H9 (cell line): ENCODE measurements at regions not wholly inside any gene's neighbourhood (a gene's known extent, or its start where the extent isn't known, plus 50 kb on each side); places are given as distances from the start of the nearest gene placed in this dataset.

Experiments used
- DNase-seq: peaks from one replicate; pipeline ENCODE4 v3.0.0-alpha.2; 2017
- H2AFZ ChIP-seq: one replicate; pipeline ENCODE4 v1.6.1; 2013; ENCODE audit warnings: mild to moderate bottlenecking, low read length, control low read depth, moderate library complexity
- H2AK5ac ChIP-seq: 2 replicates; pipeline ENCODE4 v1.6.1; 2013; ENCODE audit warnings: low read length, control low read depth, mixed read lengths; ENCODE audit not compliant: insufficient read length
- H2BK120ac ChIP-seq: one replicate; pipeline ENCODE4 v1.6.1; 2013; ENCODE audit warnings: low read depth, mild to moderate bottlenecking, low read length, control low read depth, inconsistent platforms; ENCODE audit not compliant: poor library complexity, severe bottlenecking
- H2BK12ac ChIP-seq: 2 replicates; pipeline ENCODE4 v1.6.1; 2013; ENCODE audit warnings: low read length, control low read depth, mixed read lengths, low read depth; ENCODE audit not compliant: insufficient read length
- H2BK15ac ChIP-seq: 2 replicates; pipeline ENCODE4 v1.6.1; 2013; ENCODE audit warnings: low read depth, low read length, control low read depth
- H2BK20ac ChIP-seq: one replicate; pipeline ENCODE4 v1.6.1; 2013; ENCODE audit warnings: low read depth, mild to moderate bottlenecking, low read length, control low read depth, inconsistent platforms; ENCODE audit not compliant: poor library complexity, severe bottlenecking
- H2BK5ac ChIP-seq: 2 replicates; pipeline ENCODE4 v1.6.1; 2013; ENCODE audit warnings: low read length, control low read depth, mixed read lengths; ENCODE audit not compliant: insufficient read length
- H3K14ac ChIP-seq: 2 replicates; pipeline ENCODE4 v1.6.1; 2013; ENCODE audit warnings: low read length, control low read depth; ENCODE audit not compliant: insufficient read depth
- H3K18ac ChIP-seq: 2 replicates; pipeline ENCODE4 v1.6.1; 2013; ENCODE audit warnings: low read depth, mild to moderate bottlenecking, mixed read lengths, low read length, control low read depth; ENCODE audit not compliant: insufficient read length
- H3K23ac ChIP-seq: 2 replicates; pipeline ENCODE4 v1.6.1; 2013; ENCODE audit warnings: low read length, control low read depth, mixed read lengths, low read depth; ENCODE audit not compliant: insufficient read length
- H3K23me2 ChIP-seq: 2 replicates; pipeline ENCODE4 v1.6.1; 2013; ENCODE audit warnings: low read depth, mild to moderate bottlenecking, mixed read lengths, low read length, control low read depth; ENCODE audit not compliant: insufficient read length, poor library complexity, severe bottlenecking
- H3K27ac ChIP-seq: 2 replicates; pipeline ENCODE4 v1.5.1; 2013; ENCODE audit warnings: low read length, control low read depth, mixed read lengths, low read depth; ENCODE audit not compliant: insufficient read length
- H3K27me3 ChIP-seq: 2 replicates; pipeline ENCODE4 v1.6.1; 2013; ENCODE audit warnings: low read length, control low read depth, inconsistent platforms; ENCODE audit not compliant: insufficient read depth
- H3K4ac ChIP-seq: 2 replicates; pipeline ENCODE4 v1.6.1; 2013; ENCODE audit warnings: low read depth, mild to moderate bottlenecking, control low read depth, inconsistent platforms, low read length, moderate library complexity
- H3K4me1 ChIP-seq: 2 replicates; pipeline ENCODE4 v1.6.1; 2013; ENCODE audit warnings: low read length, control low read depth, inconsistent platforms; ENCODE audit not compliant: insufficient read depth
- H3K4me2 ChIP-seq: 2 replicates; pipeline ENCODE4 v1.6.1; 2013; ENCODE audit warnings: low read length, control low read depth, mixed read lengths; ENCODE audit not compliant: insufficient read length, insufficient read depth
- H3K56ac ChIP-seq: 2 replicates; pipeline ENCODE4 v1.6.1; 2013; ENCODE audit warnings: low read depth, mild to moderate bottlenecking, mixed read lengths, low read length, control low read depth; ENCODE audit not compliant: insufficient read length
- H3K79me1 ChIP-seq: 2 replicates; pipeline ENCODE4 v1.6.1; 2013; ENCODE audit warnings: low read depth, mild to moderate bottlenecking, moderate library complexity, low read length, control low read depth, inconsistent platforms; ENCODE audit not compliant: insufficient read depth, poor library complexity, severe bottlenecking
- H3K79me2 ChIP-seq: 2 replicates; pipeline ENCODE4 v1.6.1; 2013; ENCODE audit warnings: low read length, control low read depth, inconsistent platforms; ENCODE audit not compliant: insufficient read depth
- H3K9ac ChIP-seq: 2 replicates; pipeline ENCODE4 v1.6.1; 2013; ENCODE audit warnings: low read length, control low read depth, mixed read lengths; ENCODE audit not compliant: insufficient read length; ENCODE audit errors: extremely low read depth
- H3K9me3 ChIP-seq: one replicate; pipeline ENCODE4 v1.6.1; 2013; ENCODE audit warnings: low read depth, low read length, inconsistent platforms; ENCODE audit not compliant: control insufficient read depth
- H3T11ph ChIP-seq: one replicate; pipeline ENCODE4 v1.6.1; 2013; ENCODE audit warnings: mild to moderate bottlenecking, low read length, control low read depth, inconsistent platforms
- H4K20me1 ChIP-seq: one replicate; pipeline ENCODE4 v1.6.1; 2013; ENCODE audit not compliant: control insufficient read depth, insufficient read length, insufficient read depth
- H4K5ac ChIP-seq: 2 replicates; pipeline ENCODE4 v1.6.1; 2013; ENCODE audit warnings: low read depth, mild to moderate bottlenecking, mixed read lengths, low read length, control low read depth; ENCODE audit not compliant: insufficient read length
- H4K8ac ChIP-seq: replicated peaks from 2 replicates; pipeline ENCODE4 v1.6.1; 2013; ENCODE audit warnings: low read length, control low read depth, mixed read lengths, low read depth; ENCODE audit not compliant: insufficient read length
- H4K91ac ChIP-seq: 2 replicates; pipeline ENCODE4 v1.6.1; 2013; ENCODE audit warnings: low read depth, mild to moderate bottlenecking, moderate library complexity, mixed read lengths, low read length, control low read depth; ENCODE audit not compliant: insufficient read length
- H3K27ac Mint-ChIP-seq, 3 experiments: 2 replicates in 2 of 3; 3 replicates in 1 of 3; pipeline ENCODE4 v1.8.0; 2020 to 2021; ENCODE audit warnings: mixed read lengths in 3 of 3, mild to moderate bottlenecking in 1 of 3, moderate library complexity in 1 of 3
- H3K27me3 Mint-ChIP-seq: 2 replicates; pipeline ENCODE4 v1.8.0; 2021; ENCODE audit warnings: low read depth, mild to moderate bottlenecking, moderate library complexity, mixed read lengths
- H3K36me3 Mint-ChIP-seq, 3 experiments: 2 replicates in 2 of 3; 3 replicates in 1 of 3; pipeline ENCODE4 v1.8.0; 2020 to 2021; ENCODE audit warnings: low read depth in 3 of 3, mixed read lengths in 3 of 3; ENCODE audit not compliant: insufficient read depth in 1 of 3
- H3K4me1 Mint-ChIP-seq, 2 experiments: 2 replicates each; pipeline ENCODE4 v1.8.0; 2020; ENCODE audit warnings: mixed read lengths in 2 of 2
- H3K4me3 Mint-ChIP-seq, 2 experiments: 2 replicates in 1 of 2; 3 replicates in 1 of 2; pipeline ENCODE4 v1.8.0; 2020 to 2021; ENCODE audit warnings: mild to moderate bottlenecking in 2 of 2, mixed read lengths in 2 of 2, moderate library complexity in 1 of 2
- H3K9me3 Mint-ChIP-seq, 2 experiments: 2 replicates in 1 of 2; 3 replicates in 1 of 2; pipeline ENCODE4 v1.8.0; 2020; ENCODE audit warnings: mild to moderate bottlenecking in 2 of 2, mixed read lengths in 2 of 2, moderate library complexity in 1 of 2
- CTCF ChIP-seq: fragments of 200-600 bp; sonication (generic); conservative IDR thresholded peaks from 3 replicates; pipeline ENCODE4 v1.8.0; 2021; ENCODE audit warnings: antibody characterized with exemption, mild to moderate bottlenecking
- WGBS: extraction: QIAGEN DNeasy Blood & Tissue Kit; methylation state at CpG from one replicate; pipeline ENCODE4 v1.1.7; 2013; ENCODE audit warnings: missing lambda C conversion rate, low lambda C conversion rate, mixed read lengths; ENCODE audit not compliant: insufficient read length; ENCODE audit errors: extremely low coverage; 5-methylcytosine and 5-hydroxymethylcytosine counted together

- Mint-ChIP-seq H3K4me1 (no peaks in the 10 kb centered on the region; a peak in 2 of 4 replicates), H3K36me3 (no peaks in the 10 kb centered on the region; a peak in 1 of 7 replicates), H3K4me3 (no peak overlapping the region), H3K9me3 (no peaks in the 10 kb centered on the region), H3K27me3 (no peaks in the 10 kb centered on the region), H3K27ac (no peak overlapping the region; a peak in 2 of 7 replicates)
- H3K9ac ChIP-seq = no peak overlapping the region
- H3K79me2 ChIP-seq = no peaks in the 10 kb centered on the region
- H4K8ac ChIP-seq = no peak overlapping the region
- WGBS = no CpG with 5 or more reads among the region's 8 CpGs
- H2AFZ ChIP-seq = no peak overlapping the region
- no peaks in the 10 kb centered on the region for H3K9me3 ChIP-seq
- H2AK5ac ChIP-seq = no peak overlapping the region
- H4K5ac ChIP-seq = no peak overlapping the region
- H3K14ac ChIP-seq = no peak overlapping the region
- H3K27me3 ChIP-seq = no peaks in the 10 kb centered on the region
- H3K4me1 ChIP-seq = no peaks in the 10 kb centered on the region
- H3K23ac ChIP-seq = no peak overlapping the region
- H3K23me2 ChIP-seq = no peaks in the 10 kb centered on the region
- H2BK5ac ChIP-seq = no peak overlapping the region
- no peak overlapping the region for H3K18ac ChIP-seq
- no peak overlapping the region for H3K56ac ChIP-seq
- no peaks in the 10 kb centered on the region for H3K79me1 ChIP-seq
- H3K4ac ChIP-seq = no peak overlapping the region
- no peak overlapping the region for H4K91ac ChIP-seq
- H2BK120ac ChIP-seq = no peak overlapping the region
- no peak overlapping the region for H3T11ph ChIP-seq
- no peak overlapping the region for H3K4me2 ChIP-seq
- H3K27ac ChIP-seq = no peak overlapping the region
- no peaks in the 10 kb centered on the region for H4K20me1 ChIP-seq
- no peak for TF ChIP-seq CTCF
- H2BK15ac ChIP-seq = no peak overlapping the region
- H2BK20ac ChIP-seq = no peak overlapping the region
- no peak for DNase-seq
- no peak overlapping the region for H2BK12ac ChIP-seq
These were observed 491.2 kb upstream of the DDX18 start for GRCh38 chr2:117323331-117323730.
